ENCODE measurements at regions not wholly inside any gene's neighbourhood (a gene's known extent, or its start where the extent isn't known, plus 50 kb on each side); places are given as distances from the start of the nearest gene placed in this dataset.

DNA sequence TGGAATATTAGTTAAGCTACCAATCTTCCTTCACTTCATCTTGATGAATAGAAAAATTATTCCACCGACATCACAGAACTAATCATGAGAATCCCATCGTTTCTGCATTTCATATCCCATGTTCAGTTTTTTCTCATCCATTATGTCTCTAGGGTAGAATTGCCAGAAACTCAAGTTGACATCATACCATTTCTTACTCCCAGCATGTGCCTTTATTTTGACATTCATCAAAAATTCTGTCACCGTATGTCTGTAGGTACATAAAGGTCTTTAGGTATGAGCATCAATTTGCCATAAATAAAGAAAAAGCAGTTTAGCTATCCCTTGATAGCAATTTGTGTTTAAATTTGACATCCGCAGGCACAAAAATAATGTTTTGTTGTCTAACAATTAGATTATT is 175.5 kb upstream of the ROBO2 start:
- TF ChIP-seq, protein P1, sequence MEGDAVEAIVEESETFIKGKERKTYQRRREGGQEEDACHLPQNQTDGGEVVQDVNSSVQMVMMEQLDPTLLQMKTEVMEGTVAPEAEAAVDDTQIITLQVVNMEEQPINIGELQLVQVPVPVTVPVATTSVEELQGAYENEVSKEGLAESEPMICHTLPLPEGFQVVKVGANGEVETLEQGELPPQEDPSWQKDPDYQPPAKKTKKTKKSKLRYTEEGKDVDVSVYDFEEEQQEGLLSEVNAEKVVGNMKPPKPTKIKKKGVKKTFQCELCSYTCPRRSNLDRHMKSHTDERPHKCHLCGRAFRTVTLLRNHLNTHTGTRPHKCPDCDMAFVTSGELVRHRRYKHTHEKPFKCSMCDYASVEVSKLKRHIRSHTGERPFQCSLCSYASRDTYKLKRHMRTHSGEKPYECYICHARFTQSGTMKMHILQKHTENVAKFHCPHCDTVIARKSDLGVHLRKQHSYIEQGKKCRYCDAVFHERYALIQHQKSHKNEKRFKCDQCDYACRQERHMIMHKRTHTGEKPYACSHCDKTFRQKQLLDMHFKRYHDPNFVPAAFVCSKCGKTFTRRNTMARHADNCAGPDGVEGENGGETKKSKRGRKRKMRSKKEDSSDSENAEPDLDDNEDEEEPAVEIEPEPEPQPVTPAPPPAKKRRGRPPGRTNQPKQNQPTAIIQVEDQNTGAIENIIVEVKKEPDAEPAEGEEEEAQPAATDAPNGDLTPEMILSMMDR (IDR thresholded peaks at IDR 0.05): no peak
- no peak for TF ChIP-seq EZH2 (IDR thresholded peaks at IDR 0.05; ENCODE audit: borderline replicate concordance, insufficient read depth, low read depth, low read length, poor library complexity, severe bottlenecking)
